DMS 273 (cell line): ENCODE measurements at regions not wholly inside any gene's neighbourhood (a gene's known extent, or its start where the extent isn't known, plus 50 kb on each side); places are given as distances from the start of the nearest gene placed in this dataset.
"Not testable (repeated sequence)": the region's sequence is repeated elsewhere in the genome, so short reads cannot be mapped to it uniquely, and the experiment has no call there.

Experiments
- DNase-seq: peaks from one replicate; lab custom pipeline; 2025; ENCODE audit not compliant: unreplicated experiment; lab: John Stamatoyannopoulos, UW

DNA sequence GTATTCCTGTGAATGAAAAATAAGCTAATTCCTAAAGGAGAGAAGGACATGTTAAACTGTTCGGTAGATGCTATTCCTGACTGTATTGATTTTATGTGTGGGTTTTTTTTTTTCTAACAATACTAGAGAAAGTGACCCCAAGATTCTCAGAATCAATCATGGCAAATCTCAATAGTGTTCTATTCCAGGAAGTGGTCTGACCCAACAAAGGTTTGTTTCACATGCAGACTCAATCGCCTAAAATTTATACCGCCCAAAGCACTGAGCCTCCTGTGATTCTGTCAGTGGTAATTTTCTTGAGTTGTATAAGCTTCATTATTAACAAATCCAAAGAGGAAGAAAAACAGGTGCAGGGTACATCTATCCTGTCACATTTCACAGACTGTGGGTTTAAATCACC lies 293.7 kb downstream of the SUCLA2 start:
- DNase-seq, result no peak

DNA sequence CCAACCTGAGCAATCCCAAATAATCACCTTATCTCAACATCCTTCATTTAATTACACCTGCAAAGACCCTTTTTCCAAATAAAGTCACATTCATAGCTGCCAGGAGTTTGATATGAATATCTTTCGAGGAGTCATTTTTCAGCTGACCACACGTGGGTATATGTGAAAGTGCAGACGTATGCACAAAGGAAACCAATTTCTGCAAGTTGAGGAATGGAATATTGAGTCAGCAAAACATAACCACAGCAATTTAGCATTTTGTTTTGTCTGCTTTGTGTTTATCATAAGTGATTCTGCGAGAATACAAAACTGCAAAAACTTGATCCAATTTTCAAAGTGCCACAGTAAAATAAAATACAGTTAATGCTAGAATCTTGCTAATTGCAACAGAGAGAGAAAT lies 295.9 kb downstream of the SUCLA2 start:
- no peak for DNase-seq

- no peak for DNase-seq
Measured at GRCh38 chr13:47696674-47697073, 304.4 kb downstream of the SUCLA2 start.

DNA sequence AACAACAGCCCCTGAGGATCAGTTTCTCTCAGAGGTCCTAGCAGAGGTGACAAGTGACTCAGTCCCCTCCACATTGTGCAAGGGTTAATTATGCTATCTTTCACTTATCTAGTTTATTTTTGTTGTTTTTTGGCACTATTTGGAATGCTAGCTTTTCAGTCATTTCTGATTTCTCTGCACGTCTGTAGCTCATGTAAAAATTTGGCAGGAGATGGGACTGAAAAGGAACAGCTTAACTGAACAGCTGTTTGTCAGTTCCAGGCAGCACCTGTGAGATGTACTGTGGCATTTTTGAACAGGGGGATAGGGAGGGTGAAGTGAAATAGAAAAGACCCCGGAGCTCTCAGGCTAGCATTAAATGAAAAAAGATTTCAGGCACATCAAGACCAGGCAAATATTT lies 313.5 kb downstream of the SUCLA2 start:
- DNase-seq, result no peak

DNA sequence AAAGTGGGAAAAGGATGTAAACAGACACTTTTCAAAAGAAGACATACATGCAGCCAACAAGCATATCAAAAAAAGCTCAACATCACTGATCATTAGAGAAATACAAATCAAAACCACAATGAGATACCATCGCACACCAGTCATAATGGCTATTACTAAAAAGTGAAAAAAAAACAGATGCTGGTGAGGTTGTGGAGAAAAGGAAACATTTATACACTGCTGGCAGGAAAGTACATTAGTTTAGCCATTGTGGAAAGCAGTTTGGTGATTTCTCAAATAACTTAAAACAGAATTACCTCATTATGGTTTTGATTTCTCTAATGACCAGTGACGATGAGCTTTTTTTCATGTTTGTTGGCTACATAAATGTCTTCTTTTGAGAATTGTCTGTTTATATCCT lies 315.9 kb downstream of the SUCLA2 start:
- not testable (repeated sequence) for DNase-seq

DNA sequence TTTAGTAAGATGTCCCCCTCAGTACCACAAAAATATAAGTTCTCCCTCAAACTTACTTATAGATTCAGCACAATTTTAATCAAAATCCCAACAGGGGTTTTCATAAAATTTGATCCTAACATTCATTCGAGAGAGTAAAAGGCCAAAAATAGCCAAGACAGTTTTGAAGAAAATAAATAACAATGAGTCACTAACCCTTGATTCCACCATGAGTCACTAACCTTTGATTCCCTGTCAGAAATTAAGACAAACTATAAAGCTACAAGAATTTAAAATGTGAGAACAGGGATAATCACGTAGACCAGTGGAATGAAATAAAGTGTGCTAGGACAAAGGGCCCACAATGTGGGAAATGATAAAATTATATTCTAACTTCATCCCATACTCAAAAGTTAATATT lies 320.3 kb downstream of the SUCLA2 start:
- DNase-seq, result no peak

DNA sequence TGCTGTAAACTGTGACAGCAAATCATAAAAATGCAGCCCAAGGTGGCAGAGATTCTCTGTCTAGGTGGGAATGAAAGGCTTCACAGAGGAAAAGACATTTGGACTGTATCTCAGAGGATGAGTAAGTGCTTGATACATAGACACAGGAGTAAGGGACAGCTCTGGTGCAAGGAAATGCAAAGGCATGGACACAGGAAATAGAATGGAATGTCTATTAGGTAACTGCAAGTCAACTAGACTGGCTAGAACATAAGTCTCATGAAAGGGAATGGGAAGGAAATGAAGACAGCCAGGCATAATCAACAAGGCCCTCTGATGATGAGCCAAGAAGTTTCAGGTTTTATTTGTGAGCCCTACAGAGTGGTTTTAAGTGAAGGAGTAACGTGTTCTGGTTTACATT lies 321.7 kb downstream of the SUCLA2 start:
- no peak for DNase-seq

DNA sequence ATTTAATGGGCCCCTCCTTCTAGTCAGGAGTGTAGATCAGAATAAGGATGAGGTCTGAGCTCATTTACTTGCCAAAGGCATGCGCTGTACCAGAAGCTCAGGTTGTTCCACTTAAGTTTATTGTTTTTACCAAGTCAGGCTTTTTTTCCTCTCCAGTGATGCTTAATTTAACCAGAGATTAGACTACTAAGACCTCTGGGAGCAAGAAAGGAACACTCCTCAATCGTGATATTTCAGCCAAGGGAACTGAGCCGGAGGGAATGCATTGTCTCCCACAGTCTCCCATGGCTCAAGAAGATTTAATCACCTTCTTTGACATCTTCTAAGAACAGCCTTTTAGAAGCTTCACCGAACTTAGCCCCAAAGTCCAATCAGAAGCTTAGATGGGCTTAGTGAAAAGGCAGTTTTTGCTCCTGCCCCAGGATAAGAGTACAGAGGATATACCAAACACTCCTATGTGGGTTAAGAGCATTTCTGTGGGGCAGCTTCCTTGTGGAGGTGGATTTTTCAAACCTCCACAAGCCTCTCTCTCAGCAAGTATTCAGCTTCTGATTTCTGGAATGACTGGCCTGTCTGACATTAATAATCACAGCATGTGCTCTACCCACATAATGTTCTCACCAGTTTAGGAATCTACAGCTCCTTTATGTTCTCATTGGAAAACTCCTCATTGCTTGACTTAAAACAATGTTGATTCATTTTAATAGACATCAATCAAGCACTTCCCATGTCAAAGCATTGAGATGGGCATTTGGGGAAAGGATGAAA lies 322.7 kb downstream of the SUCLA2 start:
- DNase-seq, result no peak

- DNase-seq, result no peak
Measured at GRCh38 chr13:47675871-47676270, 325.2 kb downstream of the SUCLA2 start.

DNA sequence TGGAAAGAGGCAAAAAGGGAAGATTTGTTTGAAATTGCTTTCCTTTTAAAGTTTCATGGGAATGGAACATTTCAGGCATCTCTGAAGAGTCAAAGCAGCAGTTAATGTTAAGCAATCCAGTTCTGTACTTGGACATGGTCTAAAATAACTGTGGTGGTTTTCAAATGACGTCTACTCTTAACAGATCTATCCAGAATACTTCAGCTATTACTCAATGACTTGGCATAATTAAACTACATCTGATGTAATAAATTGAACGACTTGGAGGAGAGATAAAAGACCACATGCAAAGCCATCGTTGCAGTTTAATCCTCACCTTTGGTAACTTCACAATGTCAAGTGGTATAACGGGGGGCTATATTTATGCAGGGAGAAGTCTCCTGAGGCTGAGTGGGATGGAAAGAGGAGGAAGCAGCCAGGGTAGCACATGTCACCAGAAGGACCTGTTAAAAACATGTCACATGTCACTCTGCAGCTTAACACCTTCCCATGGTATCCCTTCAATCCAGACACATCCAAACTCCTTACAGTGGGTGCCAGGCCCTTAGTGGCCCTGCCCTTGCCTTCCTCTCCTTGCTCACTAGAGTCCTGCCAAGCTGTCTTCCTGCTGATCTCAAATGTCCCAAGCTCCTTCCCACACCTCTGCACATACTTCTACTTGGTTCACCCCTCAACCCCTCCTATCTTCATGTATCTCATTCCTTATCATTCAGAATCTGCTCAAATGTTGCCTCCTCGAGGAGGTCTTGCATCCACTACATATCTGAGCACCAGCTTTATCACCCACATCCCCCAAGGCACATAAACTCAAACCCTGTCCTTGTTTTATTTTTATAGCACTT lies 327.8 kb downstream of the SUCLA2 start:
- no peak for DNase-seq

DNA sequence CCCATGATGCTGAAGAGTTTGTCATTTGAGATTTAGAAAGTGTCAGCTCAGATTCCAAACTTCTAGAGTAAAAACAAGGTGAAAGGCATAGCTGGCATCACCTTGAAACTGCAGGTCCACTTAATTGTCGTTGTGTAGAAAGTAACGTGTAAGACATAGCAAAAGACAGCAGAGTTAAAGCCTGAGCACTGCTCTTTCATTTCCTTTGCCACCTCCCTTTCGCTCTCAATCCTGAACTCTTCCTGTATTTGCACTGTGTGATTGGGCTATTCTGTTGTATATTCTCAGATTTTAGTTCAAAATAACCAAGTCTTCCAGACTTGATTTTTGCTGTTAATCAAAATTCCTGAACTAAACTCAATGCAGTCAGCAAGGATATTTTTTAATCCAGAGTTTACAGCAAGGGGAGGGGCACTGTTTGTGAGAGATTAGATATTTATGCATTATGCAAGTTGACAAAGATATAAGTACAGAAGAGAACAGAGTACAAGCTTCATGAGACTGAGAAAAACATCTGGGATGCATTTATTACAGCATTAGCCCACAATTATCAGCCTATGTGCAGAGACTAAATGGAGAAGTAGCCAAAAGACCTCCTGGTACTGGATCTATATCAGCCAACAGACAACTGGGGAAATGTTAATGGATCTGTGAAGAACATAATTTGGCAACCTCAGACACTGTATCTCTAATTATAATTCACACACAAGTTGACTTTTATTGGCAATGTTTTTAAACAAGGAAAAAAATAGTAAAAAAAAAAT lies 328.6 kb downstream of the SUCLA2 start:
- DNase-seq, result no peak

DNA sequence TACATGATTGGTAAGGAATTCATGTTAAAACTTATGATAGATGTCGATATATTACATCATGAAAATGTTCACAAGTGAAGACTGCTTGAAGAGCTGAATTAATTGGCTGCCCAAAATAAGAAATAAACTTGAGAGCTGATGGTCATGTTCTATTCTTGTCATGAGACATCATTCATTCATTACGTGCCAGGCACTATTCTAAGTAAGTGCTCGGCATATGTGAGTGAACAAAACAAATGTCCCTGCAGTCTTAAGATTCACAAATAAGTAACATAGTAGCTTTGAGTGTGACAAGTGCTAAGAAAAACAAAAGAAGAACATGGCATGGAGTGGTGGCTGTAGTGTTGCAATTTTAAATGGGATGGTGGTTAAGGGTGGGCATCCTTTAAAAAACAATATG lies 329.3 kb downstream of the SUCLA2 start:
- no peak for DNase-seq

GRCh38 chr13:47665043-47665442 lies 336.0 kb downstream of the SUCLA2 start:
- no peak for DNase-seq

DNA sequence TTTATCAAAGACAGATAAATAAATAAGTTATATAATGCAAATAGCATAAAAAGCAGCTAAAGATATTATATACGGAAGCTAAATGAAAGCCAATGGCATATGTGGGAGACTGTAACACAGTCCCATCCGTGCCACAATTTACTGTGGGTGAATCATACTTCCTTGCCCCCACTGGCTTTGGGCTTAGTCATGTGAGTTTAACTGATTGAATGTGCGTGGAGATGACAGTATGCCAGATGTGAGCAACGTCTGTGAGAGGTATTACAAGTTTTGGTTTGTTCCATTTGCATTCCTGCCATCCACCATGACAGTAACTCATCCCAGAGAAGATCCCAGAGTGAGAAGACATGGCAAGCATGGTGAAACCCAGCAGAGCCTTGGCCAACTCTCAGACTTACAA lies 340.0 kb downstream of the SUCLA2 start:
- no peak for DNase-seq

- DNase-seq, result no peak
Measured at GRCh38 chr13:47656651-47657050, 344.4 kb downstream of the SUCLA2 start.

- no peak for DNase-seq
Measured at GRCh38 chr13:47650209-47650608, 350.9 kb downstream of the SUCLA2 start.

- DNase-seq, result no peak
Measured at GRCh38 chr13:47647001-47647400, 354.1 kb downstream of the SUCLA2 start.

GRCh38 chr13:47646298-47646697 lies 354.8 kb downstream of the SUCLA2 start:
- DNase-seq, result no peak

DNA sequence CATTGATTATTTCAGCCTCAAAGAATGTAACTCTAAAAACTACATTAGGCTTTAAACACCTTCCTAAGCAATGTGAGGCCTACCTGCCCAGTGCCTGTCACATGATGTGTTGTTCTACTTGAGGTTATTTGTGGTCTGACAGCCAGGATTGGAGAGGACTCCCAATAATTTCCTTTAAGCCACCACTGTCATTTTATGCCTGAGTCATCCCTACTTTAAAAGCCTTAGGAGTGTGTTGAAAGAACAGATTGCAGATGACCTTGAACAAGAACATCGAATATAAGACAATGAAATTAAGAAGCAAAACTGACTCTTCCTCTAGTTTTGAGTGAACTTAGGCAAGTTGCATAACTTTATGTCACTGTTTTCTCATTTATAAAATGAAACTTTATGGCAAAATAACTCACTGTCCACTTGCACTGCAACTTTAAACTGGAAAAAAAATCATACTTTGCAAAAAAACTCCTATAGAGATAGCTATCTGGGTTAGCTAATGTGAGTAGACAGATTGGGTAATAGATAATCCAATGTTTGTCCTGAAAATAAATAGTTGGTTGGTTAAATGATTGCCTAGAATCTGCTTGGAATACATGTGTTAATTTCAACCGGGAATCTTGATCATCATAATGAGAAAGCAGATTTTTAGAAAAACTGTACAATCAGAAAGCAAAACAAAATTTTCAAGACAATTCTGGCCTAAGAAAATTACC lies 361.2 kb downstream of the SUCLA2 start:
- no peak for DNase-seq

DNA sequence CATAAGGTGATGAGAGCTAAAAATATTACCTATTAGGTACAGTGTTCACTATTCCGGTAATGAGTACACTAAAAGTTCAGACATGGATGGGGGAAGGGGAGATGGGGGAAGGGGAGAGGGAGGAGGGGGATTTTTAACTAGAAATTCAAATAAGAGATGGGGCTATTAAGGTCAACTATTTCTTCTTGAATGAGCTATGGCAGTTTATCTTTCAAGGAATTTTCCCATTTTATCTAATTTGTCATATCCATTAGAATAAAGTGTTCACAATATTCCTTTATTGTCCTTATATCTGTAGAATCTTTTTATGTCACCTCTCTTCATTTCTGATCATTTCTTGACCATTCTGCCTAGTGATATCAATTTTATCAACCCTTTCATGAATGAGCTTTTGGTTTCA lies 362.4 kb downstream of the SUCLA2 start:
- no peak for DNase-seq

DNA sequence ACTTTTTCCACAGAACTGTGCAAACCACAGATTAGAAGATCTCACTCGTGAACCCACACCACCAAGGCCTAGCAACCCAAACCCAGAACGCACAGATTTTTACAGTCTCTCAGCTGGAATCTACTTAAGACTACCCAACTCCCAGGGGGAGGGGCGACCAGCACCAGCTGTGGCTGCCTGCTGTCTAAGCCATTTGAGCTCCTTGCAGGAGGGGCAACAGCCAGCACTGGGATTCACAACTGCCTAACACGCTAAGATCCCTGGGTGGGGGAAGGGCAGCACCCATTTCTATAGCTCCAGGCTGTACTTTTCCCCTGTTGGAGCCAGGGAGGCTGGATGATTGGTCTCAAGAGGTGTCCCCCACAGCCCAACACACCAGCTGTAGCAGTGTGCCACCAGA lies 368.8 kb downstream of the SUCLA2 start:
- no peak for DNase-seq
